Lower lobe of right lung (tissue), 2 donors: ENCODE measurements at regions not wholly inside any gene's neighbourhood (a gene's known extent, or its start where the extent isn't known, plus 50 kb on each side); places are given as distances from the start of the nearest gene placed in this dataset.

Source experiments
- ATAC-seq, 2 donors: fragments of 200-7000 bp; cut with Tn5 transposase; one replicate each; pipeline ENCODE4 v1.9.1; 2020 to 2022; ENCODE audit warnings: mild to moderate bottlenecking in 2 of 2, moderate library complexity in 2 of 2
- DNase-seq: peaks from one replicate; pipeline ENCODE4 v3.0.0-alpha.2; 2020
- H3K27ac ChIP-seq: fragments of 200-600 bp; one replicate; pipeline ENCODE4 v1.8.0; 2022
- H3K27me3 ChIP-seq: fragments of 200-600 bp; one replicate; pipeline ENCODE4 v1.8.0; 2022; ENCODE audit warnings: low read depth
- H3K36me3 ChIP-seq: fragments of 200-600 bp; one replicate; pipeline ENCODE4 v1.8.0; 2022; ENCODE audit warnings: mild to moderate bottlenecking
- H3K4me1 ChIP-seq: fragments of 200-600 bp; one replicate; pipeline ENCODE4 v1.8.0; 2022
- H3K4me3 ChIP-seq: fragments of 200-600 bp; one replicate; pipeline ENCODE4 v1.8.0; 2022; ENCODE audit warnings: mild to moderate bottlenecking
- H3K9me3 ChIP-seq: fragments of 200-600 bp; one replicate; pipeline ENCODE4 v1.8.0; 2022
- intact Hi-C: fragments of 100-400 bp; cut with DNase I; formaldehyde crosslinking; loops from one replicate; pipeline ENCODE4 v1.11.0; 2022
- TF ChIP-seq, protein P1 (sequence below): fragments of 200-600 bp; IDR thresholded peaks from one replicate; pipeline ENCODE4 v1.8.0; 2022; ENCODE audit warnings: antibody characterized with exemption, mild to moderate bottlenecking
- donor health status: DM: no; HTN: yes; CAD: no; lungs with severe emphysema.

DNA sequence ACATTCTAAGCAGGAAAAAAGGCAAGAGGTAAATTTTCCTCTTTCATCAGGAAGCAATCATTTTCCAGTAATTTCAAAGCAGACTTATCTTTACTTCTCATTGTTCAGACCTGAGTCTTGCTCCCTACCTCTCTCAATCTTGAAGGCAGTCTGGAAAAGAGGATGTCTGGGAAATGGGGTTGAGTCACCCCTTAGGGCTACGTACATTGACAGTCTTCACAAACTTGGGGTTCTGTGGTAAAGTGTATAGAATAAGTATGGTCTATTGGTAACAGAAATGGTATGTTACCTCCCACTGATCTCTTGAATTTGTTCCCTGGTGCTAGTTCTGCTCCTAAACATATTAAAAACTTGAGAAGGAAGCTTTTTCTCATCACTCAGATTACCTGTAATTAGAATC is 361.3 kb downstream of the SS18 start:
- no peak overlapping the region for H3K27ac ChIP-seq

DNA sequence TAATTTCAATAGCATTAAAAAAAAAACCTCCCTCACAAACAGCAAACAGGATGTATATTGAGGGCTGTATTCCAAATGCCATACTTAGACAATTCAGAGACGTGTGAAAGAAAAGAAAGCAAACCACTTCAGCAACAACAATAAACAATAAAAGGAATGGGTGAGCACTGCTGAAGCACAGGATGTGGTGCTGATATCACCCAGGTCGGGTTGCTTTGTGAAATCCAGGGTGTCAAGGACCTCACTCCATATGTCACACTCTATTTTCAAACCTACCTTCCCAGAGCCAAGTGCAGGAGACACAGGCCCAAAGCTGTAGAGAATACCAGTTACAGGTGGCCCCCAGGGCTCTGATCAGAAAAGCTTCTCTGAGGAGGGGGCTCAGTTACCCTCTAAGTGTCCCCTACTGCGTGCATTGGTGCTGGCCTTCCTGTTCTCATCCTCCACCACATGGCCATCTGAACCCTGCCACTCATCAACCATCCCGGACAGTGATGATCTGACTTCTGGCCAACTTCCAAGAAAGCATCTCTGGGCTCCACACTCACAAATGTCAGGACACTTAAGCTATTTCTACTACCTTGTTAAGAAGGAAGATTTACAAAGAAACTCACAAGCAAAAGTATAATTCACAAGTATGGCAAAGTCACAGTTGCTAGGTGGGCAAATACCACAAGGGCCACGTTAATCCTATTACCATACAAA is 363.0 kb downstream of the SS18 start:
- TF ChIP-seq, protein P1, sequence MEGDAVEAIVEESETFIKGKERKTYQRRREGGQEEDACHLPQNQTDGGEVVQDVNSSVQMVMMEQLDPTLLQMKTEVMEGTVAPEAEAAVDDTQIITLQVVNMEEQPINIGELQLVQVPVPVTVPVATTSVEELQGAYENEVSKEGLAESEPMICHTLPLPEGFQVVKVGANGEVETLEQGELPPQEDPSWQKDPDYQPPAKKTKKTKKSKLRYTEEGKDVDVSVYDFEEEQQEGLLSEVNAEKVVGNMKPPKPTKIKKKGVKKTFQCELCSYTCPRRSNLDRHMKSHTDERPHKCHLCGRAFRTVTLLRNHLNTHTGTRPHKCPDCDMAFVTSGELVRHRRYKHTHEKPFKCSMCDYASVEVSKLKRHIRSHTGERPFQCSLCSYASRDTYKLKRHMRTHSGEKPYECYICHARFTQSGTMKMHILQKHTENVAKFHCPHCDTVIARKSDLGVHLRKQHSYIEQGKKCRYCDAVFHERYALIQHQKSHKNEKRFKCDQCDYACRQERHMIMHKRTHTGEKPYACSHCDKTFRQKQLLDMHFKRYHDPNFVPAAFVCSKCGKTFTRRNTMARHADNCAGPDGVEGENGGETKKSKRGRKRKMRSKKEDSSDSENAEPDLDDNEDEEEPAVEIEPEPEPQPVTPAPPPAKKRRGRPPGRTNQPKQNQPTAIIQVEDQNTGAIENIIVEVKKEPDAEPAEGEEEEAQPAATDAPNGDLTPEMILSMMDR = no peak
- intact Hi-C loops = no loop called here
- no peak overlapping the region for H3K27ac ChIP-seq
- H3K4me1 ChIP-seq = no peaks in the 10 kb centered on the region
- no peak overlapping the region for H3K4me3 ChIP-seq
- peaks cover 5% of the 10 kb centered on the region for H3K27me3 ChIP-seq
- H3K9me3 ChIP-seq = no peaks in the 10 kb centered on the region
- H3K36me3 ChIP-seq = no peaks in the 10 kb centered on the region
- DNase-seq (no peak), ATAC-seq (no peak)

More for the DNA sequence above, 361.3 kb downstream of the SS18 start:
- peaks cover 5% of the 10 kb centered on the region for H3K27me3 ChIP-seq
- no peaks in the 10 kb centered on the region for H3K9me3 ChIP-seq
- ATAC-seq (no peak), DNase-seq (no peak)
- TF ChIP-seq, protein P1 = no peak
- no peak overlapping the region for H3K4me3 ChIP-seq
- H3K36me3 ChIP-seq = no peaks in the 10 kb centered on the region
- H3K4me1 ChIP-seq = no peaks in the 10 kb centered on the region
- intact Hi-C loops = no loop called here

DNA sequence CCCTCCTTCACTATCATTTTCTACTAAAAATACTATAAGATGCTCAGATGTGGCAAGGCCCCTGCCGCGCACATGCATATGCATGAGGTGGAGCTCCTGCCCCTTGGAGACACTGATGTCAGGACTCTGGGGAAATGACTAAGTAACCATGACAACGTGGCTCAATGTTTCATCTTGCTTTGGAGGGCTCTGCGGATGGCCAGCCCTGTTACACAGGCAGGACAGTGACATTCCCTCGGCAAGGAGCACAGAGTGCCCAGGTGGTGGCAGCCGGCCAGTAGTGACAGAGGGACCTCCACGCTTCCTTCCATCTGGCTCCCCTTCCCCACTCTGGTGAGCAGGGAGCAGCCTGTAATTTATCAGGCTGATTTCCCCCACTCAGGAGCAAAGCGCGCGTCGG is 364.1 kb downstream of the SS18 start:
- intact Hi-C loops = no loop called here
- Histone ChIP-seq H3K4me1 (no peaks in the 10 kb centered on the region), H3K27me3 (peaks cover 5% of the 10 kb centered on the region), H3K9me3 (no peaks in the 10 kb centered on the region), H3K36me3 (no peaks in the 10 kb centered on the region), H3K27ac (no peak overlapping the region), H3K4me3 (no peak overlapping the region)
- ATAC-seq (no peak), DNase-seq (no peak)
- TF ChIP-seq, protein P1 = no peak

DNA sequence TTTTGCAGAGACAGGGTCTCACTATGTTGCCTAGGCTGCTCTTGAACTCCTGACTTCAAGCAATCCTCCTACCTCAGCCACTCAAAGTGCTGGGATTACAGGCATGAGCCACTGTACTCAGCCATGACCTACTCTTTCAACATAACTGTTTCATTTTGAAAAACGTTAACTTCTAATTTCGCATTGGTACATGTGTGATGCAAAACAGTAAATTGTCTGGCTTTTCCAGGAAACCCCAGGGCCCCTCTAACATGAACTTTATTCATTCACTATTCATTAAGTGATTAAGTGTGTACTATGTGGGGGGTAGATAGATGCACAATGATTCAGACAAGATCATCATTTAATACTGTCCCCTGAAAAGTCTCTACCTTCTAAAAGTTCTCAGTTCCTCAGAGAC is 364.9 kb downstream of the SS18 start:
- intact Hi-C loops = no loop called here
- Histone ChIP-seq H3K27ac (no peak overlapping the region), H3K36me3 (no peaks in the 10 kb centered on the region), H3K9me3 (no peaks in the 10 kb centered on the region), H3K4me1 (no peaks in the 10 kb centered on the region), H3K4me3 (no peak overlapping the region), H3K27me3 (peaks cover 5% of the 10 kb centered on the region)
- DNase-seq (no peak), ATAC-seq (no peak)
- TF ChIP-seq, protein P1 = no peak

DNA sequence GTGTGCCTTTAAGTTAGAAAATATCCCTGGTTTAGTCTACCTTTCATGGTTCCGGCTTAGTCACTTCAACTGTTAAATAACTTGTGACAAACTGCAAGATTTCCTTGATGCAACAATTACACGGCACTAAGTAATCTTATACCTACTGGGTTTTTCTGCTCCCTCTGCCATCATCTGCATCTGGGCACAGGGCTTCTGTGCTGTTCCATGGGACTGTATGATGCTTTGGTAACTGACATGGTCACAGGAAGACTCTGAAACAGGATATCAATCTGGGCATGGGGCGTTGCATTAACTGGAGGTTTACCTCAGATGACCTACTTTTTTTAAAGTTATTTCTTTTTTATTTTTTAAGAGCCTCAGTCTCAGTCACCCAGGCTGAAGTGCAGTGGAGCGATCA is 365.4 kb downstream of the SS18 start:
- peaks cover 5% of the 10 kb centered on the region for H3K27me3 ChIP-seq
- intact Hi-C loops = no loop called here
- H3K4me1 ChIP-seq = no peaks in the 10 kb centered on the region
- no peaks in the 10 kb centered on the region for H3K36me3 ChIP-seq
- ATAC-seq (no peak), DNase-seq (no peak)
- H3K4me3 ChIP-seq = no peak overlapping the region
- no peak overlapping the region for H3K27ac ChIP-seq
- TF ChIP-seq, protein P1 = no peak
- no peaks in the 10 kb centered on the region for H3K9me3 ChIP-seq
